Left lung (tissue), 4 donors: ENCODE measurements at regions not wholly inside any gene's neighbourhood (a gene's known extent, or its start where the extent isn't known, plus 50 kb on each side); places are given as distances from the start of the nearest gene placed in this dataset.

ENCODE experiments used
- ATAC-seq: fragments of 200-7000 bp; cut with Tn5 transposase; one replicate; pipeline ENCODE4 v1.9.1; 2020; ENCODE audit warnings: moderate library complexity
- DNase-seq, 4 donors: peaks; one replicate each; pipeline ENCODE4 v3.0.0-alpha.2; 2013 to 2020
- H3K27ac ChIP-seq, 2 donors: fragments of 200-600 bp; sonication (generic) in 1 of 2; one replicate each; pipeline versions ENCODE4 v1.5.0 to v1.8.0; 2020 to 2021
- H3K27me3 ChIP-seq, 2 donors: fragments of 200-600 bp; sonication (generic) in 1 of 2; one replicate each; pipeline versions ENCODE4 v1.5.0 to v1.8.0; 2020 to 2021
- H3K36me3 ChIP-seq, 2 donors: fragments of 200-600 bp; sonication (generic) in 1 of 2; one replicate each; pipeline versions ENCODE4 v1.5.0 to v1.8.0; 2020 to 2021
- H3K4me1 ChIP-seq, 2 donors: fragments of 200-600 bp; one replicate each; pipeline ENCODE4 v1.8.0; 2021
- H3K4me3 ChIP-seq, 2 donors: fragments of 200-600 bp; sonication (generic) in 1 of 2; one replicate each; pipeline versions ENCODE4 v1.5.0 to v1.8.0; 2020 to 2021; ENCODE audit warnings: mild to moderate bottlenecking in 1 of 2
- H3K9me3 ChIP-seq, 2 donors: fragments of 200-600 bp; sonication (generic) in 1 of 2; one replicate each; pipeline versions ENCODE4 v1.5.0 to v1.8.0; 2020 to 2021
- CTCF ChIP-seq, 2 donors: fragments of 200-600 bp; sonication (generic) in 1 of 2; IDR thresholded peaks; one replicate each; pipeline versions ENCODE4 v1.5.0 to v1.8.0; 2021; ENCODE audit warnings: antibody characterized with exemption in 2 of 2
- intact Hi-C, 2 donors: fragments of 100-400 bp; cut with DNase I; formaldehyde crosslinking; loops; one replicate each; pipeline versions ENCODE4 v1.11.2 to v1.14.2; 2022
- donor health status: DM: no; HTN: yes; CAD: no.
- donor health status: DM: no; HTN: no; CAD: no.

GRCh38 chr5:124185716-124186115, 560.7 kb downstream of the ZNF608 start:
- TF ChIP-seq CTCF (IDR thresholded peaks at IDR 0.05) = no peak
- ATAC-seq = no peak
- Histone ChIP-seq H3K4me3 (no peak overlapping the region), H3K4me1 (no peaks in the 10 kb centered on the region), H3K27me3 (no peaks in the 10 kb centered on the region), H3K27ac (no peak overlapping the region), H3K9me3 (no peaks in the 10 kb centered on the region), H3K36me3 (no peaks in the 10 kb centered on the region)
- intact Hi-C loops = no loop called here
- DNase-seq = no peak

- no peaks in the 10 kb centered on the region for H3K9me3 ChIP-seq
- DNase-seq (no peak), ATAC-seq (no peak)
- no peaks in the 10 kb centered on the region for H3K27me3 ChIP-seq
- H3K4me1 ChIP-seq = no peaks in the 10 kb centered on the region
- TF ChIP-seq CTCF (IDR thresholded peaks at IDR 0.05) = no peak
- intact Hi-C loops = no loop called here
- no peaks in the 10 kb centered on the region for H3K36me3 ChIP-seq
- H3K4me3 ChIP-seq = no peak overlapping the region
- no peak overlapping the region for H3K27ac ChIP-seq
Measured at GRCh38 chr5:124182133-124182532, 564.3 kb downstream of the ZNF608 start.

GRCh38 chr5:124180875-124181461, 565.5 kb downstream of the ZNF608 start:
- TF ChIP-seq CTCF (IDR thresholded peaks at IDR 0.05) = no peak
- DNase-seq (no peak), ATAC-seq (no peak)
- Histone ChIP-seq H3K27me3 (no peaks in the 10 kb centered on the region), H3K4me1 (no peaks in the 10 kb centered on the region), H3K36me3 (no peaks in the 10 kb centered on the region), H3K9me3 (no peaks in the 10 kb centered on the region), H3K4me3 (no peak overlapping the region), H3K27ac (no peak overlapping the region)
- intact Hi-C loops = no loop called here

- TF ChIP-seq CTCF (IDR thresholded peaks at IDR 0.05) = no peak
- H3K9me3 ChIP-seq = no peaks in the 10 kb centered on the region
- H3K4me1 ChIP-seq = no peaks in the 10 kb centered on the region
- intact Hi-C loops = no loop called here
- H3K27ac ChIP-seq = no peak overlapping the region
- ATAC-seq = no peak
- no peak overlapping the region for H3K4me3 ChIP-seq
- no peaks in the 10 kb centered on the region for H3K27me3 ChIP-seq
- H3K36me3 ChIP-seq = no peaks in the 10 kb centered on the region
- DNase-seq = no peak
Measured at GRCh38 chr5:124180299-124180874, 566.1 kb downstream of the ZNF608 start.

GRCh38 chr5:124179819-124180218, 566.6 kb downstream of the ZNF608 start:
- no peak overlapping the region for H3K4me3 ChIP-seq
- no peak overlapping the region for H3K27ac ChIP-seq
- peaks cover 0 to 1% of the 10 kb centered on the region in 2 donors for H3K9me3 ChIP-seq
- no peaks in the 10 kb centered on the region for H3K4me1 ChIP-seq
- no peaks in the 10 kb centered on the region for H3K36me3 ChIP-seq
- intact Hi-C loops = no loop called here
- TF ChIP-seq CTCF (IDR thresholded peaks at IDR 0.05) = no peak
- H3K27me3 ChIP-seq = no peaks in the 10 kb centered on the region
- no peak for DNase-seq
- no peak for ATAC-seq
